ENCODE measurements at regions not wholly inside any gene's neighbourhood (a gene's known extent, or its start where the extent isn't known, plus 50 kb on each side); places are given as distances from the start of the nearest gene placed in this dataset.
A peak's percentile ranks its signal among the peaks of the same experiment; 100 is the strongest.

GRCh38 chr20:52294106-52294628, 102.6 kb upstream of the ZFP64 start:
- no peak for DNase-seq

- peak; percentile 1 for DNase-seq
Measured at GRCh38 chr20:52291109-52291508, 99.5 kb upstream of the ZFP64 start.

- DNase-seq: no peak
Measured at GRCh38 chr20:52290569-52290968, 99.0 kb upstream of the ZFP64 start.

GRCh38 chr20:52289956-52290565, 98.5 kb upstream of the ZFP64 start:
- no peak for DNase-seq

GRCh38 chr20:52280407-52280806, 88.8 kb upstream of the ZFP64 start:
- DNase-seq: no peak

GRCh38 chr20:52279706-52280105, 88.1 kb upstream of the ZFP64 start:
- no peak for DNase-seq

- DNase-seq: peak; percentile 2
Measured at GRCh38 chr20:52275181-52275691, 83.7 kb upstream of the ZFP64 start.

- DNase-seq: no peak
Measured at GRCh38 chr20:52270696-52271095, 79.1 kb upstream of the ZFP64 start.

- peak; percentile 10 for DNase-seq
Measured at GRCh38 chr20:52270001-52270606, 78.5 kb upstream of the ZFP64 start.

- DNase-seq: peak; percentile 87
Measured at GRCh38 chr20:52269321-52269720, 77.7 kb upstream of the ZFP64 start.

GRCh38 chr20:52268184-52268749, 76.7 kb upstream of the ZFP64 start:
- no peak for DNase-seq

GRCh38 chr20:52267418-52267817, 75.8 kb upstream of the ZFP64 start:
- no peak for DNase-seq

- no peak for DNase-seq
Measured at GRCh38 chr20:52263757-52264156, 72.2 kb upstream of the ZFP64 start.

GRCh38 chr20:52261792-52262191, 70.2 kb upstream of the ZFP64 start:
- DNase-seq: no peak

GRCh38 chr20:52259295-52259694, 67.7 kb upstream of the ZFP64 start:
- no peak for DNase-seq

GRCh38 chr20:52256454-52256853, 64.9 kb upstream of the ZFP64 start:
- DNase-seq: no peak

- DNase-seq: no peak
Measured at GRCh38 chr20:52252664-52253063, 61.1 kb upstream of the ZFP64 start.

GRCh38 chr20:52251827-52252226, 60.2 kb upstream of the ZFP64 start:
- DNase-seq: no peak

GRCh38 chr20:52251136-52251700, 59.6 kb upstream of the ZFP64 start:
- DNase-seq: no peak

GRCh38 chr20:52247548-52247947, 56.0 kb upstream of the ZFP64 start:
- DNase-seq: no peak

GRCh38 chr20:52246366-52246765, 54.8 kb upstream of the ZFP64 start:
- DNase-seq: no peak

GRCh38 chr20:52244702-52245101, 53.1 kb upstream of the ZFP64 start:
- DNase-seq: no peak

GRCh38 chr20:52242237-52243230, 51.0 kb upstream of the ZFP64 start:
- peak; percentile 38 for DNase-seq
